CD4-positive, alpha-beta T cell treated with Interleukin-4 for 4 hours (primary cell): ENCODE measurements at regions not wholly inside any gene's neighbourhood (a gene's known extent, or its start where the extent isn't known, plus 50 kb on each side); places are given as distances from the start of the nearest gene placed in this dataset.

Source experiments
- DNase-seq: peaks from one replicate; pipeline ENCODE4 v3.0.0-alpha.2; 2020

GRCh38 chr6:40936818-40937251, 102.2 kb downstream of the UNC5CL start:
- DNase-seq = no peak

GRCh38 chr6:40933864-40934263, 105.2 kb downstream of the UNC5CL start:
- DNase-seq = no peak

GRCh38 chr6:40932953-40933352, 106.1 kb downstream of the UNC5CL start:
- DNase-seq = no peak

GRCh38 chr6:40932366-40932765, 106.7 kb downstream of the UNC5CL start:
- DNase-seq = no peak

- DNase-seq = no peak
Measured at GRCh38 chr6:40931931-40932330, 107.1 kb downstream of the UNC5CL start.

GRCh38 chr6:40930555-40930954, 108.5 kb downstream of the UNC5CL start:
- DNase-seq = no peak

- DNase-seq = no peak
Measured at GRCh38 chr6:40930045-40930444, 109.0 kb downstream of the UNC5CL start.

- no peak for DNase-seq
Measured at GRCh38 chr6:40929176-40929575, 109.8 kb downstream of the UNC5CL start.

GRCh38 chr6:40928763-40929162, 110.3 kb downstream of the UNC5CL start:
- no peak for DNase-seq

- DNase-seq = no peak
Measured at GRCh38 chr6:40928307-40928706, 110.7 kb downstream of the UNC5CL start.

GRCh38 chr6:40925341-40925740, 113.7 kb downstream of the UNC5CL start:
- no peak for DNase-seq

- no peak for DNase-seq
Measured at GRCh38 chr6:40924839-40925238, 114.2 kb downstream of the UNC5CL start.

- no peak for DNase-seq
Measured at GRCh38 chr6:40923880-40924279, 115.1 kb downstream of the UNC5CL start.

GRCh38 chr6:40923326-40923725, 115.7 kb downstream of the UNC5CL start:
- no peak for DNase-seq

- no peak for DNase-seq
Measured at GRCh38 chr6:40922281-40922680, 116.7 kb downstream of the UNC5CL start.

GRCh38 chr6:40918040-40918651, 120.9 kb downstream of the UNC5CL start:
- no peak for DNase-seq

GRCh38 chr6:40917603-40918002, 121.4 kb downstream of the UNC5CL start:
- no peak for DNase-seq

GRCh38 chr6:40916845-40917244, 122.2 kb downstream of the UNC5CL start:
- no peak for DNase-seq

- no peak for DNase-seq
Measured at GRCh38 chr6:40915165-40915564, 123.9 kb downstream of the UNC5CL start.

- DNase-seq = no peak
Measured at GRCh38 chr6:40914005-40914404, 125.0 kb downstream of the UNC5CL start.

- DNase-seq = no peak
Measured at GRCh38 chr6:40912158-40912946, 126.7 kb downstream of the UNC5CL start.

- DNase-seq = no peak
Measured at GRCh38 chr6:40910260-40910893, 128.6 kb downstream of the UNC5CL start.

- no peak for DNase-seq
Measured at GRCh38 chr6:40909811-40910210, 129.2 kb downstream of the UNC5CL start.

GRCh38 chr6:40907198-40907701, 131.8 kb downstream of the UNC5CL start:
- no peak for DNase-seq
